NCI-H2107 (cell line): ENCODE measurements at regions not wholly inside any gene's neighbourhood (a gene's known extent, or its start where the extent isn't known, plus 50 kb on each side); places are given as distances from the start of the nearest gene placed in this dataset.
A peak's percentile ranks its signal among the peaks of the same experiment; 100 is the strongest.

Source experiments
- DNase-seq: peaks from one replicate; lab custom pipeline; 2025; lab: John Stamatoyannopoulos, UW

GRCh38 chr2:4576075-4576474, 872.7 kb downstream of the DCDC2C start:
- DNase-seq, result no peak

- no peak for DNase-seq
These were observed 876.6 kb downstream of the DCDC2C start for GRCh38 chr2:4579977-4580376.

DNA sequence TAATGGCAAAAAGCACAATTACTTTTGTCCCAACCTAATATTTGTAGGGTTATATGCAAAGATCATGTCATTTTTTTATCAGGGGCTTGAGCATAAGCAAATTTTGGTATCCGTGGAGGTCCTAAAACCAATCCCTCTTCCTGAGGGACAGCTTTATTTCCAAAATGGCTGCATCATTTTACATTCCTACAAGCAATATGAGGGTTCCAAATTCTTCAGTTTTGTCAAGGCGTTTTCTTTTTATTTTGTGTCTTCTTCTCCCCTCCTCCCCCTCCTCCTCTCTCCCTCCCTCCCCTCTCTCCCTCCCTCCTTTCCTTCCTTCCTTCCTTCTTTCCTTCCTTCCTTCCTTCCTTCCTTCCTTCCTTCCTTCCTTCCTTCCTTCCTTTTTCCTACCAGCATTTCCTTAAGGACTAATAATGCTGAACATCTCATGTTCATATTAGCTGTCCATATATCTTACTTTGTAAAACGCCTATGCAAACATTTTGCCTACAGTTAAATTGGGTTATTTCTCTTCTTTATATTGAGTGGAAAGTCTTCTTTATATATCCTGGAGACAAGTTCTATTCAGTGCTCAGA, 881.8 kb downstream of the DCDC2C start:
- DNase-seq, result no peak

- DNase-seq, result no peak
These were observed 885.2 kb downstream of the DCDC2C start for GRCh38 chr2:4588606-4589005.

DNA sequence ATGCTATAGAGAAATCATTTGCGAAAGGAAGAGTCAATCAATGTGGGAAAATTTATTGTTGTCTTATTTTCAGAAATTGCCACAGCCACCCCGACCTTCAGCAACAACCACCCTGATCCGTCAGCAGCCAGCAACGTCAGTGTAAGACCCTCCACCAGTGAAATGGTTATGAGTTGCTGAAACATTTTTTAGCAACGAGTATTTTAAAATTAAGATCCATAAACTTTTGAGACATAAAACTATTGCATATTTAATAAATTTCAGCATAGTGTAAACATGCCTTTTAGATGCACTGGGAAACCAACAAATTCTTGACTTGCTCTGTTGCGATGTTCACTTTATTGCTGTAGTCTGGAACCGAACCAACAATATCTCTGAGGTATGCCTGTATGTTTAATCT, 887.9 kb downstream of the DCDC2C start:
- no peak for DNase-seq

- DNase-seq, result no peak
These were observed 894.0 kb downstream of the DCDC2C start for GRCh38 chr2:4597400-4597799.

DNA sequence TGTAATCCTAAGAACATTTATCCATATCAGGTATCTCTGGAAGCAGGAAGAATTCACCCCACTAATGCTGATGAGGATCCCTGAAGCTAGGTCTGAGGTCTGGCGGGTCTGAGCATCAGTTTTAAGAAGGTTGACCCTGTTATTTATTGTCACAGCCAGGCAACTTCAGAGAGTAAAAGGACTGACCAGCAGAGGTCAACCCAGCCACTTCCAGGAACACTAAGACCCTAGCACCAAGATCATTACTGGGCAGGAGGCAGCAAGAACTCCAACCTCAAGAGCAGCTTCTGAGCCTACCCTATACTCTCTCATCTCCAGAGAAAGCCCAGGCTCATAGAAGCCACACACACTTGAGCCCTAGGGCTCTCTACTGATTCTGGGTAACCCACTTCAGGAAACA, 901.4 kb downstream of the DCDC2C start:
- DNase-seq, result no peak

DNA sequence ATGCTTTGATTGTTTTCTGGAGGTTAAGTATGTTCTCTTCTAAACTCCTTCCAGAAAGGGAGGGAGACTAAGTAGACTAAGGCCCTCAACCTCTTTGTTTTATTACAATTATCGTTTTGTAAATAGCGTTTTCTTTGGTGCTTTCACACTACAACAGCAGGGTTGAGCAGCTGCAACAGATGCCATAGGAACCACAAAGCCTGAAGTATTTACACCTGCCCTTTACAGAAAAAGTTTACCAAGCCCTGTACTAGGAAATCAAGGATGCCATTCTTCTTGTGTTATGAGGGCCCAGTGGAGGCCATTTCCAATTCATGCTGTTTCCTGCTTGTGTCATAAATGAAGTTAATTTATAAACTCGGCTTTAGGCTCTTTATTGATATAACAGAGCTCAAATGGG, 914.8 kb downstream of the DCDC2C start:
- peak; percentile 9 for DNase-seq

- DNase-seq, result no peak
These were observed 915.4 kb downstream of the DCDC2C start for GRCh38 chr2:4618630-4619228.

- peak; percentile 12 for DNase-seq
These were observed 925.7 kb downstream of the DCDC2C start for GRCh38 chr2:4628998-4629501.

DNA sequence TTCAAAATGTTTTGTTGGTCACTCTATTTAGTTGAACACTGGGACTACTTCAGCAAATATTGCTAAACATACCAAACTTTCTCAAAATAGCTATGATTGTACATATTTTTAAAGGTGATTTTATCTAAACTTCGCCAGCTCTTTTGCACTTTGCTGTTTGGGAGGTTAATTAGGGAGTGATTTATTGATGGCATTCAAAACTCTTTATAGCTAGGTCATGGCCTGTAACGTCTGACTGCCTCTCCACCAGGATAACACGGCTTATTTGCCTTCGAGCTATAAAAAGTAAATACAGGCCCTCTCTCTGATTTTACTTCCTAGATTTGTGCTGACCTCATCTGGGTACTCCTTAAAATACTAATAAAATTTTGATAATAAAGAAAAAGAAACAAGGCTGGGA, 931.9 kb downstream of the DCDC2C start:
- DNase-seq, result no peak

- DNase-seq, result no peak
These were observed 950.6 kb downstream of the DCDC2C start for GRCh38 chr2:4653991-4654390.

- no peak for DNase-seq
These were observed 953.0 kb downstream of the DCDC2C start for GRCh38 chr2:4656326-4656725.

DNA sequence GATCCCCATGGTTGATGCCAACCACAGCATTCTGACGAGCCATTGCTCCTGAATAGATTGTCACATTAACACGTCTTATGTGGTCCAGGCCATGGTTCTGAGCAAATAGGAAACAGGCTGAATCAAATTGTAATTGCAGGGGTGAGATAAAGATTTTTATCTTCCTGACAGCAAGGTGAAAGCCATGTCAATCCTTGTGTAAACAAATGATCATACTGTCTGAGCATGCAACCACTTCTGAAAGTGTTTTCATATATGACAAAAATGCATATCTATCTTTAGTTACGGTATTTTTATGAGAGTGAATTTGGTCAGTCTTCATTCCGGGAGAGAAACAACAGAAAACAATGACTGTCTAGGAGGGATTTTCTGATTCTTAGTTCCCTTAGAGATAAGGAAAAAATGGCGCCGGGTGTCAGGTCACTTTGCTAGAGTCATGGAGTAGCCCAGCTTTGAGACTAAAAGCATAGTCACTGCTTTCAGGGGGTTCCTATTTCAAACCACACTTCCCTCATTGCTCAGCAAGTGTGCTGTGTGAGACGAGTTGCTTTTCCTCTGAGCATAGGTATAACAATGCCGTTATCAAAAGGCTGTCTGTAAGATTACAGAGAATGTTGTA, 958.9 kb downstream of the DCDC2C start:
- DNase-seq, result no peak

GRCh38 chr2:4668381-4668780, 965.0 kb downstream of the DCDC2C start:
- no peak for DNase-seq

DNA sequence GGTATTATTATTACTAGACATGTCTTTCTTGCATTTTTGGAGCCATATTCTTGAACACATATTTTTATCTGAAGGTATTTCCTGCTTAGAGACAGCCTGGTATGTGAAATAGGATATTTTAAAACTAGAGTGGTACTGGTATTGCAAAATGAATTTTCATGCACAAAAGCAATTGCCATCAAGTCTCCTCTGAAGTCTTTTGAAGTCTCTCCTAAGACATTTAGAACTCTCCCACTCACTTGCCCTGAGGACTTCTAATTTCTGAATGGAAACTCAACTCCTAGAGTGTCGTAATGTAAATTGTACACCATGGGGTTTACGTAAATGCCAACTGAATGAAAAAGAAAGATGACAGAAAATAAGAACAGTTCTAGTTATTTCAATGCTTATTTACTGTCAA, 967.0 kb downstream of the DCDC2C start:
- no peak for DNase-seq

GRCh38 chr2:4673025-4673489, 969.7 kb downstream of the DCDC2C start:
- peak; percentile 38 for DNase-seq

GRCh38 chr2:4674007-4674406, 970.6 kb downstream of the DCDC2C start:
- no peak for DNase-seq

GRCh38 chr2:4675295-4675694, 971.9 kb downstream of the DCDC2C start:
- no peak for DNase-seq

- DNase-seq, result no peak
These were observed 975.6 kb downstream of the DCDC2C start for GRCh38 chr2:4678927-4679326.

DNA sequence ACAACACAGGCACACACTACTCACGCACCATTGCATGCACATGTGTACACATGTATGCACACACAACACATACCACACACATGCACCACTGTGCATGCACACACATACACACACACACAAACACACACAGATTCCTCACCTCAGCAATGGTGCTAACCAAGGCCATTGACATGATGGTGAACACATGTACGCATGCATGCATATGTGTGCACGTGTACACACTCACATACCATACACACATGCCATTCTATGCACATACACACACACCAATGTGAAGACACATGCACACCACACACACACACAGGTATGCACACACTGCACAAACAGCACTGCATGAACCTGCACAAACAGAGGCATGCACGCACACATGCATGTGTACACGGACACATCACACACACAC, 976.0 kb downstream of the DCDC2C start:
- no peak for DNase-seq

GRCh38 chr2:4684921-4685320, 981.5 kb downstream of the DCDC2C start:
- DNase-seq, result no peak

DNA sequence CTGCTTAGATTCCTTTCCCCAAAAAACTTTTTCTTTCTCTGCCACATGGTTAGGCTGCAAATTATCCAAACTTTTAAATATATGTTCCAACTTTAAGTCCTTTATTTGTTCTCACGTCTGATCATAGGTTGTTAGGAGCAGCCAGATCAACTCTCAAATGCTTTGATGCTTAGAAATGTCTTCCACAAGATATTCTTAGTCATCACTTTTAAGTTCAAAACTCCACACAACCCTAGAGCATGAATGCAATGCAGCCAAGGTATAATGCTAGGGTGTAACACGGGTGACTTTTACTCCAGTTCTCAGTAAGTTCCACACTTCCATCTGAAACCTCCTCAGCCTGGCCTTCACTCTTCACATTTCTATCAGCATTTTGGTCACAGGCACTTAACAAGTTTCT, 987.5 kb downstream of the DCDC2C start:
- DNase-seq, result no peak

DNA sequence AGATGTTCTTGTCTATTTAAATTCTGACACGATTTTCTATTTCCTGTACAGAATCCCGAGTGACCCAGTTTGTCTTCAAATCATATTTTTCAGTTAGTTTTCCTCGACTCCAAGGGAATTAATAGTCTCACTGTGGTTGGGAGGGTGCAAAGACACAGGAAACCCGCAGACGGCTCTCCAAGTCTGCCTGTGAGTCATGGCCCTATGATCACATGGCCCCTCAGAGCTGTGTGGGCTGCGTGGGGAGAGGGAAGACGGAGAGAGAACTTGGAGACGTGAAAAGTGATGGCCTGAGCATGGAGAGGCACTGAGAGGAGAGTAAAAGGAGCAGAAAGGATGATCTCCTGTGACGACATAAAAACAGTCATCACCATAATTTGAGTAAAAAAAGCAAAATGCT, 989.9 kb downstream of the DCDC2C start:
- DNase-seq, result no peak
